ENCODE measurements at regions not wholly inside any gene's neighbourhood (a gene's known extent, or its start where the extent isn't known, plus 50 kb on each side); places are given as distances from the start of the nearest gene placed in this dataset.

- Histone ChIP-seq H3K27me3 (replicated peaks; ENCODE audit: control insufficient read depth, insufficient read depth, low read length) (no peaks in the 10 kb centered on the region), H3K9me3 (no peaks in the 10 kb centered on the region), H3K4me3 (ENCODE audit: low read depth, low read length) (no peak overlapping the region), H3K36me3 (ENCODE audit: control insufficient read depth, insufficient read depth, low read length) (no peaks in the 10 kb centered on the region), H3K4me1 (no peaks in the 10 kb centered on the region)
- no peak for TF ChIP-seq CTCF (IDR thresholded peaks at IDR 0.05; ENCODE audit: insufficient read depth in 1 of 2, low read depth in 1 of 2, low read length in 1 of 2, severe bottlenecking in 1 of 2, unreplicated experiment in 1 of 2)
- Mint-ChIP-seq H3K4me3 (ENCODE audit: unreplicated experiment) (no peak overlapping the region), H3K36me3 (ENCODE audit: insufficient read depth, unreplicated experiment) (no peaks in the 10 kb centered on the region), H3K27me3 (ENCODE audit: insufficient read depth, unreplicated experiment) (peaks cover 3% of the 10 kb centered on the region), H3K4me1 (ENCODE audit: low read depth, unreplicated experiment) (no peaks in the 10 kb centered on the region), H3K9me3 (ENCODE audit: unreplicated experiment) (no peaks in the 10 kb centered on the region), H3K27ac (ENCODE audit: unreplicated experiment) (no peak overlapping the region)
- intact Hi-C loops (cut with micrococcal nuclease; ENCODE audit: unreplicated experiment), result no loop called here
- ChIA-PET CTCF (no interaction called here), POLR2A (no interaction called here)
- no peak for DNase-seq
- BruUV-seq (replicated peaks), result no TSS peak
These were observed 173.5 kb upstream of the DYRK2 start for GRCh38 chr12:67474934-67475620.

DNA sequence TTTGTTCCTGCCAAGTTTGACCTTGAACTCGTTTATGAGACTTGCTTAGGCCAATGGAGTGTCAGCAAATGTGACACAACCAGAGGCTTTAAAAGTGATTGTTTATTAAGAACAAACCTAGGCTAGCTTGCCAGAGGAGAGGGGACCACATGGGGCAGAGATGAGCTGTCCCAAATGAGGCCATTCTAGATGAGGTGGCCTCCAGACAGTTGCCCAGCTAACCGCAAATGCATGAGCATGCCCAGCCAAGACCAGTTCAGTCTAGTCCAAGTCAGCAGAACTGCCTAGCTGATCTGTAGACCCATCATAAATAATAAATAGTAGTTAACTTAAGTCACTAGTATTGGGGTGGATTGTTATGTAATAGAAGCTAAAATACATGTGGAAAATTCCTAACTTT is 172.8 kb upstream of the DYRK2 start:
- no peak overlapping the region for H3K4me3 Mint-ChIP-seq (ENCODE audit: unreplicated experiment)
- TF ChIP-seq CTCF (IDR thresholded peaks at IDR 0.05; ENCODE audit: insufficient read depth in 1 of 2, low read depth in 1 of 2, low read length in 1 of 2, severe bottlenecking in 1 of 2, unreplicated experiment in 1 of 2), result no peak
- intact Hi-C loops (cut with micrococcal nuclease; ENCODE audit: unreplicated experiment), result no loop called here
- H3K27ac Mint-ChIP-seq (ENCODE audit: unreplicated experiment), result no peak overlapping the region
- H3K4me3 ChIP-seq (ENCODE audit: low read depth, low read length), result no peak overlapping the region
- no peaks in the 10 kb centered on the region for H3K4me1 ChIP-seq
- no peaks in the 10 kb centered on the region for H3K9me3 ChIP-seq
- H3K4me1 Mint-ChIP-seq (ENCODE audit: low read depth, unreplicated experiment), result no peaks in the 10 kb centered on the region
- BruUV-seq (replicated peaks), result no TSS peak
- no peaks in the 10 kb centered on the region for H3K36me3 ChIP-seq (ENCODE audit: control insufficient read depth, insufficient read depth, low read length)
- CTCF ChIA-PET, result no interaction called here
- H3K9me3 Mint-ChIP-seq (ENCODE audit: unreplicated experiment), result no peaks in the 10 kb centered on the region
- no peaks in the 10 kb centered on the region for H3K36me3 Mint-ChIP-seq (ENCODE audit: insufficient read depth, unreplicated experiment)
- POLR2A ChIA-PET, result no interaction called here
- peaks cover 3% of the 10 kb centered on the region for H3K27me3 Mint-ChIP-seq (ENCODE audit: insufficient read depth, unreplicated experiment)
- no peak for DNase-seq
- no peaks in the 10 kb centered on the region for H3K27me3 ChIP-seq (replicated peaks; ENCODE audit: control insufficient read depth, insufficient read depth, low read length)

DNA sequence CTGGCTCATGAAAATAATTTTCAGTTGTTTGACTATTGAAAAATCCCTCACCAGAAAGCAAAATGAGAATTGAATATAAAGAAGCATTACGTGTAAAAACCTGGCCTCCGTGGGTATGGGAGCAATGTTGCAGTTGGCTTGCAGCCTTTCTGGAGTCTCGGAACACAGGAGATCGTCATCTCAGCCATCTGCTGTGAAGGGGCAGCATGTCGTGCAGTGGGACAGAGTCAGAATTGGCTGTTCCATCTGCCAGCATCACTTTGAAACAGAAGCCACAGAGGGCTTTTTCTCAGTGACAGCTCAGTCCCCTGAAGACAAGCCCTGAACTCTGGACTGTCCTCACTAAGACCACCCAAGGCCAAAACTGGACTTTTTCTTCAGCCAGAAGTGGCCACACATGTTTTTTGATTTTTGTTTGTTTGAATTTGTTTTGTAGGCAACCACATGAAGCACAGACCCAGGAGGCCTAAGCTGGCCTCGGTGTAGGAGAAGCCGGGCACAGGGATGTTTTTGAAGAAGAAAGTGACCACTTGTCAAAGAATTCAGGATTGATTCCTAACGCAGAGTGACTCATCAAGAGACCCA is 170.8 kb upstream of the DYRK2 start:
- Mint-ChIP-seq H3K4me3 (ENCODE audit: unreplicated experiment) (no peak overlapping the region), H3K36me3 (ENCODE audit: insufficient read depth, unreplicated experiment) (no peaks in the 10 kb centered on the region), H3K9me3 (ENCODE audit: unreplicated experiment) (no peaks in the 10 kb centered on the region), H3K4me1 (ENCODE audit: low read depth, unreplicated experiment) (no peaks in the 10 kb centered on the region), H3K27me3 (ENCODE audit: insufficient read depth, unreplicated experiment) (peaks cover 3% of the 10 kb centered on the region), H3K27ac (ENCODE audit: unreplicated experiment) (no peak overlapping the region)
- Histone ChIP-seq H3K36me3 (ENCODE audit: control insufficient read depth, insufficient read depth, low read length) (no peaks in the 10 kb centered on the region), H3K4me3 (ENCODE audit: low read depth, low read length) (no peak overlapping the region), H3K9me3 (no peaks in the 10 kb centered on the region), H3K27me3 (replicated peaks; ENCODE audit: control insufficient read depth, insufficient read depth, low read length) (no peaks in the 10 kb centered on the region), H3K4me1 (no peaks in the 10 kb centered on the region)
- no peak for DNase-seq
- no peak for TF ChIP-seq CTCF (IDR thresholded peaks at IDR 0.05; ENCODE audit: insufficient read depth in 1 of 2, low read depth in 1 of 2, low read length in 1 of 2, severe bottlenecking in 1 of 2, unreplicated experiment in 1 of 2)
- ChIA-PET CTCF (no interaction called here), POLR2A (no interaction called here)
- intact Hi-C loops (cut with micrococcal nuclease; ENCODE audit: unreplicated experiment), result no loop called here
- no TSS peak for BruUV-seq (replicated peaks)

All from Caco-2 (cell line).